Activated B cell treated with CpG ODN at 0.5 μM for 24 hours (primary cell): ENCODE measurements at regions not wholly inside any gene's neighbourhood (a gene's known extent, or its start where the extent isn't known, plus 50 kb on each side); places are given as distances from the start of the nearest gene placed in this dataset.
"Not testable (repeated sequence)": the region's sequence is repeated elsewhere in the genome, so short reads cannot be mapped to it uniquely, and the experiment has no call there.

Source experiments
- ATAC-seq: fragments of 200-7000 bp; cut with Tn5 transposase; one replicate; pipeline ENCODE4 v1.10.0; 2021; ENCODE audit warnings: low read depth, mild to moderate bottlenecking, moderate library complexity
- CTCF ChIA-PET: fragments of 350-600 bp; sonication (Branson Sonifier 250); formaldehyde crosslinking; loops from one replicate; lab custom pipeline; 2021; ENCODE audit warnings: antibody characterized with exemption; lab: Charles Lee
- POLR2A ChIA-PET: fragments of 350-600 bp; sonication (Branson Sonifier 250); formaldehyde crosslinking; loops from one replicate; lab custom pipeline; 2021; ENCODE audit warnings: antibody characterized with exemption; lab: Charles Lee
- DNase-seq: peaks from one replicate; pipeline ENCODE4 v3.0.0; 2022
- H3K27ac Mint-ChIP-seq: one replicate; pipeline ENCODE4 v1.8.0; 2020; ENCODE audit warnings: mixed read lengths
- H3K27me3 Mint-ChIP-seq: one replicate; pipeline ENCODE4 v1.8.0; 2021; ENCODE audit warnings: mixed read lengths
- H3K36me3 Mint-ChIP-seq: one replicate; pipeline ENCODE4 v1.8.0; 2021; ENCODE audit warnings: low read depth, mixed read lengths
- H3K4me1 Mint-ChIP-seq: one replicate; pipeline ENCODE4 v1.8.0; 2021; ENCODE audit warnings: mixed read lengths
- H3K4me3 Mint-ChIP-seq: one replicate; pipeline ENCODE4 v1.8.0; 2020; ENCODE audit warnings: mild to moderate bottlenecking, mixed read lengths
- H3K9me3 Mint-ChIP-seq: one replicate; pipeline ENCODE4 v1.8.0; 2020; ENCODE audit warnings: mixed read lengths
- intact Hi-C: fragments of 100-400 bp; cut with micrococcal nuclease; formaldehyde crosslinking; loops from one replicate; pipeline ENCODE4 v1.15.1; 2024
- TF ChIP-seq, protein P1 (sequence below): fragments of 200-600 bp; IDR thresholded peaks from one replicate; pipeline ENCODE4 v1.8.0; 2022; ENCODE audit warnings: antibody characterized with exemption, mild to moderate bottlenecking

DNA sequence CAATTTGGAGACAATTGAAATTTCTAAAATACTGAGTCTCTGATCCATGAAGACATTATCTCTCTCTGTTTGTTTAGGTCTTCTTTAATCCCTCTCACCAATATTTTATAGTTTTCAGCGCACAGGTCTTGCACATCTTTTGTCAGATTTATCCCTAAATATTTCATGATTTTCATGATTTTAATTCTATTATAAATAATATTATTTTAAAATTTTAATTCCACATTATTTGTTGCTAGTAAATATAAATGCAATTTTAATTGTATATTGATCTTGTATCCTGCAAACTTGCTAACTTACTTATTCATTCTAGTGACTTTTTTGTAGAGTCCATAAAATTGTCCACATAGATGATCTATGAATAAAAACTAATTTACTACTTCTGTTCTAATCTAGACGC, 112.6 kb upstream of the TNPO1 start:
- H3K27me3 Mint-ChIP-seq, result peaks cover 8% of the 10 kb centered on the region
- peaks cover 2% of the 10 kb centered on the region for H3K9me3 Mint-ChIP-seq
- POLR2A ChIA-PET, result no interaction called here

DNA sequence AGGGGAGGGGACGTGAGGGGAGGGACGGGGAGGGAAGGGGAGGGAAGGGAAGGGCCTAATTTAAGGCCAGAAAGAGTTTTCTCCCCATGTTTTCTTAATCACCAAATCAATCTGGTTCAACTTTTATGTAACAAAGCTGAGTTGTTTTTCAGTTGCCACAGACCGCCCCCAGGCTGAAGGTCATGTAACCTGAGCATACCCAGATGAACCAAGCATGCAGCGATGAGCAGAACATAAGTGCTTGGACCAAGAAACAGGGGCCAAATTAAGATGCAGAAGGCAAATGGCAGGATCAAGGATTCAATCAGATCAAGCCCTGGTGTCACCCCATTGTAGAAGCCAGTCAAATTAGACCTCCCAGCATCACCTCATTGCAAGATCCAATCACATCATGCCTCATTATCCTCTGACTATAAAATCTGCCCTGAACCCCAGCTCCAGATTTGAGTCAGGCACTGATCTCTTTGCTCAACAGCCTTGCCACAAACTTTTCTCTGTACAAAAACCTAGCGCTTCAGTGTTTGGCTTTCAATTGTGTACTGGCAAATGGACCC, 113.5 kb upstream of the TNPO1 start:
- Mint-ChIP-seq H3K27me3 (peaks cover 6% of the 10 kb centered on the region), H3K36me3 (no peaks in the 10 kb centered on the region), H3K9me3 (peaks cover 2% of the 10 kb centered on the region), H3K4me1 (no peaks in the 10 kb centered on the region), H3K4me3 (no peak overlapping the region), H3K27ac (no peak overlapping the region)
- CTCF ChIA-PET, result no interaction called here
- DNase-seq, result no peak
- intact Hi-C loops, result no loop called here
- POLR2A ChIA-PET, result no interaction called here
- ATAC-seq, result no peak
- TF ChIP-seq, protein P1, sequence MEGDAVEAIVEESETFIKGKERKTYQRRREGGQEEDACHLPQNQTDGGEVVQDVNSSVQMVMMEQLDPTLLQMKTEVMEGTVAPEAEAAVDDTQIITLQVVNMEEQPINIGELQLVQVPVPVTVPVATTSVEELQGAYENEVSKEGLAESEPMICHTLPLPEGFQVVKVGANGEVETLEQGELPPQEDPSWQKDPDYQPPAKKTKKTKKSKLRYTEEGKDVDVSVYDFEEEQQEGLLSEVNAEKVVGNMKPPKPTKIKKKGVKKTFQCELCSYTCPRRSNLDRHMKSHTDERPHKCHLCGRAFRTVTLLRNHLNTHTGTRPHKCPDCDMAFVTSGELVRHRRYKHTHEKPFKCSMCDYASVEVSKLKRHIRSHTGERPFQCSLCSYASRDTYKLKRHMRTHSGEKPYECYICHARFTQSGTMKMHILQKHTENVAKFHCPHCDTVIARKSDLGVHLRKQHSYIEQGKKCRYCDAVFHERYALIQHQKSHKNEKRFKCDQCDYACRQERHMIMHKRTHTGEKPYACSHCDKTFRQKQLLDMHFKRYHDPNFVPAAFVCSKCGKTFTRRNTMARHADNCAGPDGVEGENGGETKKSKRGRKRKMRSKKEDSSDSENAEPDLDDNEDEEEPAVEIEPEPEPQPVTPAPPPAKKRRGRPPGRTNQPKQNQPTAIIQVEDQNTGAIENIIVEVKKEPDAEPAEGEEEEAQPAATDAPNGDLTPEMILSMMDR, result no peak

More for the DNA sequence above, 112.6 kb upstream of the TNPO1 start:
- no peak for DNase-seq
- TF ChIP-seq, protein P1, result no peak
- H3K36me3 Mint-ChIP-seq, result no peaks in the 10 kb centered on the region
- intact Hi-C loops, result no loop called here
- no peak for ATAC-seq
- no peak overlapping the region for H3K4me3 Mint-ChIP-seq
- no peaks in the 10 kb centered on the region for H3K4me1 Mint-ChIP-seq
- no peak overlapping the region for H3K27ac Mint-ChIP-seq
- CTCF ChIA-PET, result no interaction called here

DNA sequence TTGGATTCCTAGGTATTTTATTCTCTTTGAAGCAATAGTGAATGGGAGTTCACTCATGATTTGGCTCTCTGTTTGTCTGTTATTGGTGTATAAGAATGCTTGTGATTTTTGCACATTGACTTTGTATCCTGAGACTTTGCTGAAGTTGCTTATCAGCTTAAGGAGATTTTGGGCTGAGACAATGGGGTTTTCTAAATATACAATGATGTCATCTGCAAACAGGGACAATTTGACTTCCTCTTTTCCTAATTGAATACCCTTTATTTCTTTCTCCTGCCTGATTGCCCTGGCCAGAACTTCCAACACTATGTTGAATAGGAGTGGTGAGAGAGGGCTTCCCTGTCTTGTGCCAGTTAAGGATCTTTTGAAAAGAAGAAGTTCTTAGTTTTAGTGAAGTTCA, 114.4 kb upstream of the TNPO1 start:
- H3K36me3 Mint-ChIP-seq, H3K4me1 Mint-ChIP-seq, H3K27me3 Mint-ChIP-seq, intact Hi-C loops, DNase-seq, H3K9me3 Mint-ChIP-seq, CTCF ChIA-PET, H3K4me3 Mint-ChIP-seq, POLR2A ChIA-PET, ATAC-seq, H3K27ac Mint-ChIP-seq: not testable (repeated sequence)

DNA sequence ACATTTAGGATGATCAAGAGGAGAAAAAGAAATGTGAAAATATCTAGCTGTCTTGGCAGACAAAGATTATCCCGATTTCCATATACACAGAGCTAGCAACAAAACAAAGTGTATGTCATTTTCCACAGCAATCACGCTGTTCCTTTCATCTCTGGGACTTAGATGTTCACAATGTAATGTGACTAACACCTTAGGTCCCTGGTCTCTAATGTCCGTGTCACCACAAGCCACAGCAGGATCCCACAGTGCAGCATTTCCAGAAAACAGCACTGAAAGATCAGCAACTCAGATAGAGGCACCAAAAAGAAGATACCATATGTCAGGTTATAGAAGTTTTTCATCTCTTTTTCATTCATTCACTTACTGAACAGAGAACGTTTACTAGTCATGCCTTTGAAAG, 118.0 kb upstream of the TNPO1 start:
- H3K36me3 Mint-ChIP-seq, result no peaks in the 10 kb centered on the region
- H3K4me3 Mint-ChIP-seq, result no peak overlapping the region
- ChIA-PET CTCF (no interaction called here), POLR2A (no interaction called here)
- no peak overlapping the region for H3K27ac Mint-ChIP-seq
- H3K4me1 Mint-ChIP-seq, result no peaks in the 10 kb centered on the region
- peaks cover under 1% of the 10 kb centered on the region for H3K27me3 Mint-ChIP-seq
- no peak for DNase-seq
- intact Hi-C loops, result no loop called here
- TF ChIP-seq, protein P1, result no peak
- ATAC-seq, result no peak
- H3K9me3 Mint-ChIP-seq, result peaks cover 2% of the 10 kb centered on the region

DNA sequence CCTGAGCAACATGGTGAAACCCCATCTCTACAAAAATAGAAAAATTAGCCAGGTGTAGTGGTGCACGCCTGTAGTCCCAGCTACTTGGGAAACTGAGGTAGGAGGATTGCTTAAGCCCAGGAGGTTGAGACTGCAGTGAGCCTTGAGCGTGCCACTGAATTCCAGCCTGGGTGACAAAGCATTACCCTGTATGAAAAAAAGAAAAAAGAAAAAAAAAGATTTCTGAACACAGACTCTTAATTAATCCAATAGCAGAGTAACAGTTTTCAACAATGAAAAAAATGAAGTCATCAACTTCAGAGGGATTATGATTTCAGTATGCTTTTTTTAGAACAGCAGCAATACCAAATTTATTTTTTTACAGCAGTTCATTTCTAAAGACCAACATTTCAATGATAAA, 118.8 kb upstream of the TNPO1 start:
- ChIA-PET CTCF (no interaction called here), POLR2A (no interaction called here)
- H3K4me3 Mint-ChIP-seq, result no peak overlapping the region
- no peak for DNase-seq
- peaks cover 4% of the 10 kb centered on the region for H3K27me3 Mint-ChIP-seq
- no peak for ATAC-seq
- TF ChIP-seq, protein P1, result no peak
- intact Hi-C loops, result no loop called here
- H3K27ac Mint-ChIP-seq, result no peak overlapping the region
- no peaks in the 10 kb centered on the region for H3K4me1 Mint-ChIP-seq
- H3K36me3 Mint-ChIP-seq, result no peaks in the 10 kb centered on the region
- peaks cover 2% of the 10 kb centered on the region for H3K9me3 Mint-ChIP-seq

DNA sequence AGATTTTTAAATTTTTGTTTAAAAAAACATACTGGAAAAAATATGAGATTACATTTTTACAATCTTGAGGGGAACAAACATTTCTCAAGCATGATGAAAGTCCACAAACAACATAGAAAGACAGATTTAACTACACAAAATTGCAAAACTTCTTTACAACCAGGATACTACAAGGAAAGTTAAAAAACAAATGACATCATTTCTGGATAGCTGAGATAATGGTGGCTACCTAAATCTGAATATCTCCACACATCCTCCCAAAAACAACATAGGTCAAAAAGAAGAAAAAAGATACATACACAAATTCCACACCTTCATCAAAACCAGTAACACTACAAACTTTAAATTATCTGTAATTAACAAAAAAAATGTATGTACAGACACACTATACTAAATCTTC, 120.8 kb upstream of the TNPO1 start:
- H3K4me3 Mint-ChIP-seq, result no peak overlapping the region
- CTCF ChIA-PET, result no interaction called here
- DNase-seq, result no peak
- POLR2A ChIA-PET, result no interaction called here
- no peak overlapping the region for H3K27ac Mint-ChIP-seq
- intact Hi-C loops, result no loop called here
- no peaks in the 10 kb centered on the region for H3K4me1 Mint-ChIP-seq
- no peak for ATAC-seq
- no peaks in the 10 kb centered on the region for H3K9me3 Mint-ChIP-seq
- TF ChIP-seq, protein P1, result no peak
- H3K36me3 Mint-ChIP-seq, result no peaks in the 10 kb centered on the region
- peaks cover 4% of the 10 kb centered on the region for H3K27me3 Mint-ChIP-seq
